KG1 (cell line): ENCODE measurements at regions not wholly inside any gene's neighbourhood (a gene's known extent, or its start where the extent isn't known, plus 50 kb on each side); places are given as distances from the start of the nearest gene placed in this dataset.

Experiments
- DNase-seq: peaks from one replicate; lab custom pipeline; 2025; lab: John Stamatoyannopoulos, UW

DNA sequence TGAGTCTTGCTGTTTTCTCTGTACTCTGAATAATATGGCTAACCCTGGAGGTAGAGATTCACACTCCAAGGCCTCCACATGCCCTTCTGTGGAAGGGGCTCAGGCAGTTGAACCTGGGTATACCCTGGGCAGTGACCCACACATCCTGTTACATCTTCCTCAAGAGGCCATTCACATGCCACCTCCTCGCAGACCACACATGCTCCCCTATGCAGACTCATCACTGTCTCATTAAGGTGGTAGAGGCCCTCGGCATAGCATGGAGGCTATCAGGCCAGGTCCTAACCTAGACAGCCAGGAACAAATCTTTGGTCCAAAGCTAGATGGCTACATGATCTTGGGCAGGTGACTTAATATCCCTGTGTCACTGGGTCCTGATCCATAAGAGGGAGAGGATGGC, 363.9 kb upstream of the ZNF507 start:
- DNase-seq = no peak

GRCh38 chr19:31983647-31984046, 361.8 kb upstream of the ZNF507 start:
- no peak for DNase-seq

DNA sequence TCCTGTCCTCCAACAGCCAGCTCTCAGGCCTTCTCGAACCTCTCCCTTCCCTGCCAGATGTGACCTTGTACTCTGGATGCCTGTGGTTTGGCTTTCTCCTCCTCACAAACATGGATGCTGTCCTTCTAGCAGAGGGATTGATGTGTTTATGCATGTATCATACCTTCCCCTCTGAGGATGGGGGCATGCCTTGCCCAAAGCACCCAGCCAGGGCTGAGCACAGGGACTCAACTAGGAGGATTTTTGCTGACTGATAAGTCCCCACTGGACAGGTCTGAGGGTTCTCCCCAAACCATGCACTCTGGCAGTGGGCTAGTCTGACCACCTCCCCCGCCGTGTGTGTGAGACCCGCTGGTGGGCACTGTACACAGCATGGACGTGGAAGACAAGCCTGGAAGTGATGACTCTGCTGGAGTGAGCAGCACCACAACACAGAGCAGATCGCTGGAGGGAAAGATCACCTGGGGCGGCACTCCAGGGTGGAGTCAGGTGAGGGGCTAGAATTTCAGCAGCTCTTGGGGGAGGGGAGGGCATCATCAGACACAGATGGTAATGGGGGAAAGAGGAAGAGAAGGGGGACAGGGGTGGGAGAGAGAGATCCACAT, 360.3 kb upstream of the ZNF507 start:
- no peak for DNase-seq

- no peak for DNase-seq
Observed at GRCh38 chr19:31986951-31987350, 358.5 kb upstream of the ZNF507 start.

DNA sequence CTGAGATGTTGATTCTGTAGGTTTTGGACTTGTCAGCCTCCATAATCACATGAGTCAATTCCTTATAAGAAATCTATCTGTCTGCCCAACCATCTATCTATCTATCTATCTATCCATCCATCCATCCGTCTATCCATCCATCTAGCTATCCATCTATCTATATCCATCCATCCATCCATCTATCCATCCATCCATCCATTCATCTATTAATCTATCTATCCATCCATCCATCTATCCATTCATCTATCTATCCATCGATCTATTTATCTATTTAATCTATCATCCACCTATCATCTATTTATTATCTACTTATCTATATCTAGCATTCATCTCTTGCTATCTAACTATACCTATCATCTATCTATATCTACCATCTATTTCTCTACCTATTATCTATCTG, 357.2 kb upstream of the ZNF507 start:
- DNase-seq = no peak

DNA sequence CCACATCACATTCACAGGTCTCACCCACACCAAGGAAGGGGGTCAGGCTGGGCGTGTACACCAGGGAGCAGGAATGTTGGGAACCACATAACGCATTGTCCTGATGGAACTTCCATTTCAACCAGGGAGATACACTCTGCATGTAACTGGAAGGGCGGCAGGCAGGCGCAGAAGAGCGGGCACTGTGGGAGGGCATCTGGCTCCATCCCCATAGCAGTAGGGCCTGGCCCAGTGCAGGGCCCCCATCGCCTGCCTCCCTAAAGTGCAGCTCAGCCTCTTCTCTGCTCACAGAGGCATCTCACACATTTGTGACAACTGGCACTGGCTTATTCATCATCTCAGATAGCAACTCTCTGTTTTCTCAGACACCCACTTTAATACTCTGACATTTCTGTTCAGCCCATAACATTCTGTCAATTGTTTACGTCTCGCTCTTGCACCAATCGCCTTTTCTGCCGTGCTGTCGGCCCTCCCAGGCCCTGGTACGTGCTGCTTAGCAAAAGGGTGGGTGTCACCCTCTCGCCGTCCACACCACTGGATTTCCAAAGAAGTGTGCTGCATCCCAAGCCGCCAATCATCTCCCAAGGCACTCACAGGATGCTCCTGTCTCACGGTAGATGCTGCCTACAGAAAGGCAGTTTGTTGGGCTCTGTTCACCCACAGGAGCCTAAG, 353.3 kb upstream of the ZNF507 start:
- DNase-seq = no peak

DNA sequence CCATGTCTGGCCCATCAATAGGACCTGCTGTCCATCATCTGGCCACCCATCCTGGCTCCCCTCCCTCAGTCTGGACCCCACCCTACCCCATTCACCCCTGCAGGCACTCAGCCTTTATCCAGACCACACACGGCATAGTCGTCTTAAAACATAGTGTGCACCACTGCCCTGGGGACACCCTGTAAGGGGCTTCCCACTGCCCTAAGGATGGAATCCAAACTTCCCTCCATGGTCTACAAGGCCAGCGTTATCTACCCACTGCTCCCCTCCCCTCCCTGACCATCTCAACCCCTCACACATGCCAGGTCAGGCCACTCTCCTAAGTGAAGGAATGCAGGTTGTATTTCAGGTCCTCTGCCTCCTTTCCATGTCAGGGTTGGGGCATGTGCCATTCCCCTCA, 352.7 kb upstream of the ZNF507 start:
- no peak for DNase-seq

- DNase-seq = no peak
Observed at GRCh38 chr19:31995546-31995945, 349.9 kb upstream of the ZNF507 start.

DNA sequence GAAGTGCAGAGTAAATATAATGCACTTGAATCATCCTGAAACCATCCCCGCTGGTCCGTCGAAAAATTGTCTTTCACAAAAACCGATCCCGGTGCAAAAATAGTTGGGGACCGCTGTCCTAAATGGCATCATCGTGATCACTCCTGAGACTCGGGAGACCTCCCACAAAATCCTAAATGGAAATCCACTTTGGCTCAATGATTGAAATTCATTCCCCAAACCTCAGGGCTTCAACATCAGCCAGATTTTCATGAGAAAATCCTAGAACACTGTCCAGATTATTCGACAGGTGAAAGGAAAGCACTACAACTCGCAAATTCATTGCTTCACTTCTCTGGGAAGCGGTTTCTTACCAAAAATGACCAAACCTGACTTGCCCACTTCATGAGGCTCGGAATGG, 335.3 kb upstream of the ZNF507 start:
- no peak for DNase-seq

- DNase-seq = no peak
Observed at GRCh38 chr19:32012206-32012605, 333.2 kb upstream of the ZNF507 start.

DNA sequence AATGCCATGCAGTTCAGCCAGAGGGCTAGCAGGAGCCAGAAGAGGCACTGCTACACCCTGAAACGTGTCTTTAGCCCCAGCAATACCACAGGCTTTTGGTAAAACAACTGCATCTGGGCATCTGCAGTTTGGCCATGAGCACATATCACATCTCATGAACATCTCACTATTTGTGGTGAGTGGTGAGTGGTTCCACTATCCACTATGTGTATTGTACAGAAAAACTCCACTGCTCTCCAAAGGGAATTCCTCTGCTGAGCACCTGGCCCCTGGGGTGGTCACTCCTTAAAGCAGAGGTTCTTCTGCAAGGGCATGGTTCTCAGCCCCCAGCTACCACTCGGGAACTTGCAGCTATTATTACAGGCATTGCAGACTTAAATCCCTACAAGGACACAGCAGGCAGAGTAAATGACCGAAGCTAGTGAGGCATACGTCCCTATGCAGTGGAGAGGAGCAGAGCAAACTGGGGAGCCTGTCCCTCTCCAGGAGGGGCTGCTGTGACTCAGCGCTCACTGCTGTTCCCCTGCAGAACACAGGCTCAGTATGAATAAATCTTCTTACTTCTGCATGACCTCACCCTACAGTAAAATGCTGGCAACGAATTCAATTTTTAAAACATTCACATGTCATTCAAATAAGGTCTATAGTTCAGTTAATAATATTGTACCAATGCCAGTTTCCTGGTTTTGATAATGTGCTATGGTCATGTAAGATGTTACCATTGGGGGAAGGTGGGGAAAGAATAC, 332.4 kb upstream of the ZNF507 start:
- no peak for DNase-seq

GRCh38 chr19:32017176-32017953, 328.0 kb upstream of the ZNF507 start:
- no peak for DNase-seq

GRCh38 chr19:32018014-32018413, 327.4 kb upstream of the ZNF507 start:
- no peak for DNase-seq

GRCh38 chr19:32020538-32020937, 324.9 kb upstream of the ZNF507 start:
- DNase-seq = no peak

DNA sequence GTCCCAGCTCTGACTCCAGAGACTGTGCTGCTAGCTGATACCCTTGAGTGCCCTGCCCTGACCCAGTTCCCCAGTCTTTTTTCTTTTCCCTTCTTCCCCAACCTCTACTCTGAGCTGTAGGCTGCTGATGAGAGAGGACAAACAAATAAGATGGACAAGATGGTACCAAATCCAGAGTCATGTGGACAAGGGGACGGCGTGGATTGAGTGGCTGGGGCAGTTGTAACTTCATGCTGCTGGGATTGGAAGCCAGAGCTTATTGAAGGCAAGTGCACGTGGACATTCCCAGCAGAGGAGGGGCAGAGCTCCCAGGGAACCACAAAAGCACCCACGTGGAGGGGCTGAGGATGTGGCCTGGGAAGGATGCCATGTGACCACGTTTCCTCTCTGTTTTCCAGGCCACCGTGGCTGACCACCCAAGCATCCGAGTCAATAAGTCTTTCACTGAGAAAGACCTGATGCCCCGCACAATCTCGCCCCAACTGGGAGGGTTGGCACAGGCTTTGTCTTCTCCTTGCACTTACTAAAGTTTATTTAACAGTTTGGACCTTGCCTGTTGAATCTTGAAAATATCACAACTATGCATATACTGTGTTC, 323.3 kb upstream of the ZNF507 start:
- no peak for DNase-seq

- DNase-seq = no peak
Observed at GRCh38 chr19:32022731-32023563, 322.5 kb upstream of the ZNF507 start.

DNA sequence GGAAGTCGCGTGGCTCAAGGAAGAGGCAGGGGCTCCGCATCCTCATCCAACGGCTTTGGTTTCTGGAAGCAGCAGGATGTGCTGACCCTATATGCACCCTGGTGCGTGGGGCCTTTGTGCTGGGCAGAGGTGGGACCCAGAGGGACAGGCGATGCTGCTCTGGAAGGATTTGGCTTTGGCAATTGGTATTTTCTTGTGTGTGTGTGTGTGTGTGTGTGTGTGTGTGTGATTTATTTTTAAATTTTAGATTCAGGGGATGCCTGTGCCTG, 321.9 kb upstream of the ZNF507 start:
- no peak for DNase-seq

DNA sequence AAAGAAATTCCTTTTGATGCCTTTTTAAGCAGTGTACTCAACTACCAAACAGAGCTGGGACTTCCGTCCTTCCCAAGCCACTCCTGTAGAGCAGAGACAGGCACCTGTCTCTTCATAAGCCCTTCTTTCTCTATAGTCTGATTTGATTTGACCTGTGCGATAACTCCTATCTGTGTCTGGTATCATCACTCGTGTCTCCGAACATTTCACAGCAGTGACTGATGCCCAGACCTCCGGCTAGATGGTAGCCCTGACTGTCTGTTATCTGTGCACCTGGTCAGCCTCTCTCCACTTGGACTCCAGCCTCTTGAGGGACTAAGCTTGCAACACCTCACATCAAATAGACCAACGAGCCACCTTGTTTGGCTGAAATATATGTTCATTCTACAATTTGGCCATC, 316.2 kb upstream of the ZNF507 start:
- no peak for DNase-seq

GRCh38 chr19:32032561-32032960, 312.8 kb upstream of the ZNF507 start:
- DNase-seq = no peak

DNA sequence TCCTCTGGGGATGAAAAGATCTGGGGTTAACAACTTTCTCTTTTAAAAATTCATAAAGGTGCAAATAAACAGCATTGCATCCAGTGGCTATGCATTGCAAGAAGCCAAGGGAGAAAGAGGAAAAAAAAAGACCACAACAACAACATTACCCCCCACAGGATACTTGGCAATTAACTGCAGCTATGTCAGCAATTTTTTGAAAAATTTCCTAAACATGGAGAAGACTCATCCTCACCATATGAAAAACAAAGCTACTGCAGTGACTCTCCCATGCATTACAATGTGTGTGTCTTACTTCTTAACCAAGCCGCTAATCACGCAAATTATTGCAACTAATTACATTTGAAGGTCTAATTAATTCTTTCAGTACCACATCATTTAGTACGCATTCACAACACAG, 309.8 kb upstream of the ZNF507 start:
- no peak for DNase-seq

- no peak for DNase-seq
Observed at GRCh38 chr19:32038021-32038920, 307.1 kb upstream of the ZNF507 start.
